Activated T-cell treated with anti-CD3 and anti-CD28 coated beads, Interleukin-2, amount 50 U/mL, for 4 hours (primary cell): ENCODE measurements at regions not wholly inside any gene's neighbourhood (a gene's known extent, or its start where the extent isn't known, plus 50 kb on each side); places are given as distances from the start of the nearest gene placed in this dataset.

Experiments used
- ATAC-seq, 2 donors: fragments of 200-7000 bp; cut with Tn5 transposase; one replicate each; pipeline ENCODE4 v1.10.0; 2021
- DNase-seq: peaks from one replicate; pipeline ENCODE4 v3.0.0-alpha.2; 2020
- H3K27me3 Mint-ChIP-seq: one replicate; pipeline ENCODE4 v1.8.0; 2021; ENCODE audit warnings: low read depth, mixed read lengths
- H3K36me3 Mint-ChIP-seq: one replicate; pipeline ENCODE4 v1.8.0; 2022; ENCODE audit warnings: mixed read lengths; ENCODE audit not compliant: insufficient read depth
- H3K4me1 Mint-ChIP-seq: one replicate; pipeline ENCODE4 v1.8.0; 2021; ENCODE audit warnings: low read depth, mixed read lengths
- H3K4me3 Mint-ChIP-seq: one replicate; pipeline ENCODE4 v1.8.0; 2021; ENCODE audit warnings: mild to moderate bottlenecking, moderate library complexity, mixed read lengths
- H3K9me3 Mint-ChIP-seq: one replicate; pipeline ENCODE4 v1.8.0; 2021; ENCODE audit warnings: mixed read lengths

DNA sequence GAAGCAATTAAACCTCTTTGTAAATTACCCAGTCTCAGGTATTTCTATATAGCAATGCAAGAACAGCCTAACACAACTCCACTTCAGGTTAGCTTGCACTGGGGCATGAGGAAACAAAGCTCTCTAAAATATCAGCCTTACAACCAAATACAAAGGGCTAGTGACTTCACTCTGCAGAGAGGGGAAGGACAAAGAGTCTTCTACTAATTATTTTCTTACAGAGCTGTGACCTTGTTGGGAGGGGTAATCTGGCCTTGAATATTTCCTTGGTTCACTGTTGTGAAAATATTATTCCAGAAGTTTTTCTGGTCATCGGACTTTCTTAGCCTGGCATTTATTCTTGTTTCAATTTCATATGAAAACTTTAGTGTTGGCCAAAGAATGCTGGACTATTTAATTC lies 334.4 kb upstream of the CTNNB1 start:
- no peak for ATAC-seq
- Mint-ChIP-seq H3K4me1 (no peaks in the 10 kb centered on the region), H3K27me3 (peaks cover 5% of the 10 kb centered on the region), H3K36me3 (no peaks in the 10 kb centered on the region), H3K4me3 (no peak overlapping the region), H3K9me3 (no peaks in the 10 kb centered on the region)
- no peak for DNase-seq

- Mint-ChIP-seq H3K27me3 (peaks cover 6% of the 10 kb centered on the region), H3K9me3 (no peaks in the 10 kb centered on the region), H3K4me1 (no peaks in the 10 kb centered on the region), H3K36me3 (no peaks in the 10 kb centered on the region), H3K4me3 (no peak overlapping the region)
- ATAC-seq, result no peak
- DNase-seq, result no peak
These were observed 331.5 kb upstream of the CTNNB1 start for GRCh38 chr3:40867797-40868196.

GRCh38 chr3:40869013-40869412 lies 330.3 kb upstream of the CTNNB1 start:
- ATAC-seq (no peak), DNase-seq (no peak)
- Mint-ChIP-seq H3K4me3 (no peak overlapping the region), H3K36me3 (no peaks in the 10 kb centered on the region), H3K27me3 (peaks cover 5% of the 10 kb centered on the region), H3K9me3 (no peaks in the 10 kb centered on the region), H3K4me1 (no peaks in the 10 kb centered on the region)

DNA sequence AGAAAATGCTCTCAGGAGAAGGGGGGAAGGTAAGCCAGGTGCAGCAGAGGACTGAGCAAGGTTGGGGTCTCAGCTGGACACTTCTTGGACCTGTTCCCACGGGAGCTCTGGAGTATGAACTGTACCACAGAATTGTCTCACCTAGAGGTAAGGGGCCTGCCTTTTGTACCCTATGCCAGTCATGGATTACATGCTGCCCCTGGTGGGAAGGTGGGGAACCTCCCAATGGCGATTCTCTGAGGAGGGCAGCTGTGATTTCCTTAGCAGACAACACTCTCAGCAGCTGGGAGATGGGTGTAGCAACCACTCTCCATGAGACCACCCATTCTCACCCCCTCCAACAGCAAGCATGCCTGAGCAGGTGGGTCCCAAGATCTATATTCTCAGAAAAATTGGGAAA lies 329.4 kb upstream of the CTNNB1 start:
- Mint-ChIP-seq H3K4me3 (no peak overlapping the region), H3K9me3 (no peaks in the 10 kb centered on the region), H3K4me1 (no peaks in the 10 kb centered on the region), H3K36me3 (no peaks in the 10 kb centered on the region), H3K27me3 (peaks cover 2% of the 10 kb centered on the region)
- DNase-seq (no peak), ATAC-seq (no peak)

GRCh38 chr3:40871394-40871793 lies 327.9 kb upstream of the CTNNB1 start:
- DNase-seq (no peak), ATAC-seq (no peak)
- H3K9me3 Mint-ChIP-seq, result no peaks in the 10 kb centered on the region
- H3K36me3 Mint-ChIP-seq, result no peaks in the 10 kb centered on the region
- no peak overlapping the region for H3K4me3 Mint-ChIP-seq
- peaks cover 2% of the 10 kb centered on the region for H3K27me3 Mint-ChIP-seq
- H3K4me1 Mint-ChIP-seq, result no peaks in the 10 kb centered on the region

DNA sequence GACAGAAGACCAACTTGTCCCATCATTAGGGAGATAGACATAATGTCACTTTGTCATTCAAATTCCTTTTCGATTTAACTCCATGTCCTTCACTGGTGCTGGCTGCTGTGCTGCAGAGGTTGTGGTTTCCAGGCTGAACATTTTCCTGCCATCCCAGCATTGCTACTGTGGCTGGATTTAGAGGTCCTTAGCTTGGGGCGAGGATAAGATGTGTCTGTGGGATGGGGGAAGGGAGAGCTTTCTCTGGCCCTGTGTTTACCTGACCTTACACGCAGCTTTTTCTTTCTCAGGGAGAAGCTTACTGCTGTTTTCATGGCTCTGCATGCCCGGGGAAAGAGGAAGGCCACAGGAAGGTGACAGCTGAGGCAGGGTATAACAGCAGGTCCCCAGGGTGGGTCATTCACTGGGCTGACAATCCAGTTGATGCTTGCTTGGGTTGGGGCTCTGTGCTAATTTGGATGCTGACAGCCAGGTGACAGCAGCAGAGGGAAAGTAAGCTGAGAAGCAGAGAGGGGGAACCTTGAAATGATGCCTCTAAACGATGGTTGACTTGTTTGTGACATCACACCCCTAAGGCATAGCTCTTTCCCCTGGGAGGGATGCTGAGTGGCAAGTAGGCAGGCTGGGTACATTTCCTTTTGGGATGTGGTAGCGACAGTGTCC lies 326.9 kb upstream of the CTNNB1 start:
- Mint-ChIP-seq H3K36me3 (no peaks in the 10 kb centered on the region), H3K4me3 (no peak overlapping the region), H3K9me3 (no peaks in the 10 kb centered on the region), H3K4me1 (no peaks in the 10 kb centered on the region), H3K27me3 (peaks cover 2% of the 10 kb centered on the region)
- DNase-seq (no peak), ATAC-seq (no peak)

- ATAC-seq (no peak), DNase-seq (no peak)
- H3K4me3 Mint-ChIP-seq, result no peak overlapping the region
- H3K27me3 Mint-ChIP-seq, result peaks cover 2% of the 10 kb centered on the region
- no peaks in the 10 kb centered on the region for H3K9me3 Mint-ChIP-seq
- no peaks in the 10 kb centered on the region for H3K4me1 Mint-ChIP-seq
- H3K36me3 Mint-ChIP-seq, result no peaks in the 10 kb centered on the region
These were observed 325.8 kb upstream of the CTNNB1 start for GRCh38 chr3:40873476-40873875.

DNA sequence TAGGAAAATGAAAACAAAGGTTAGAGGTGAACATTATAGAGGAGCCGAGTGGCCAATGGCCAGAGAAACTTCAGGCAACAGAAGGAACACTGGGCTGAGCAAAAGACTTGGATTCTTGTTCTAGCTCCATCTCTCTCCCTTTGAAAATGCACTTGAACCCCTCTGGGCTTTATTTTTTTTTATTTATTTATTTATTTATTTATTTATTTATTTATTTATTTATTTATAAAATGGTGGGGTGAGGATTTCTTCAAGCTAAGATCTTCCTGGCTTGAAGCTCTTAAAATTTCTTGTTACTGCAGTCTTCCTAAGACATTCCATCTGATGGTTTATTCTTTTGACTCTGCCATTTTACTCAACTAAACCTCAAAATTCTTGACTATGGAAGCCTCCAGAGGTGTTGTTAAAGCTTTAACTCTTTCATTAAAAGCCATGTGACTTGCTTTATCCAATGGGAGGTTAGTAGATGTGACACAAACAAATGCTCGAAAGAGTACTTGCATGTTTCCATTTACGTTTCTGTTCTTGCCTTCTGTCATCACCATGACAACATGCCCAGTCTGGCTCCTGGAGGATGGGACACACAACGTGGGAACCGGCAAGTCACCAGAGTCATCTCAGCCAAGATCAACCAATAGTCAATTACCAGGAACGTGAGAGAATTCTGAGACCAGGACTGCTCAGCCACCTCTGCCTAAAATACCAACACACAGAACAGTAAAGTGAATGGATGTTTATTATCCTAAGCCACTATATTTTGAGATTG lies 325.2 kb upstream of the CTNNB1 start:
- Mint-ChIP-seq H3K27me3 (peaks cover 2% of the 10 kb centered on the region), H3K36me3 (no peaks in the 10 kb centered on the region), H3K9me3 (no peaks in the 10 kb centered on the region), H3K4me3 (no peak overlapping the region), H3K4me1 (no peaks in the 10 kb centered on the region)
- no peak for ATAC-seq
- DNase-seq, result no peak

DNA sequence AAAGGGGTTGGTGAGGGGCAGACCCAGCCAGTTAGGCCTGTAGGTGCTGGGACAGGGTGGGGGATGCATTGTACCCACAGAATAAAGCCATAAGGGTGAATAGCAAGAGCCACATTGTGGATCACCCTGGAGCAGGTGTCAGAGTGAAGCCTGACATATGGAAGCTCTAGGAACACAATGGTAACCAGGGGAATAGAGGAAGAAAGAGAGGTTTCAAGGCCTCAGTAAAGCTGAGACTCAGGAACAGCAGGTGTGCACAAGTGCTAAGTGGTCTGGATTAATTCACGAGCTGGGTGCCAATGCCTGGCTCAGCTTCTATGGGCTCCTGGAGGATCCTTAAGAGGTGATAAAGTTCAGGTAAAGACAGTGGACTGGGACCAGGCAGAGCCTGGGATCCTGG lies 323.7 kb upstream of the CTNNB1 start:
- Mint-ChIP-seq H3K36me3 (no peaks in the 10 kb centered on the region), H3K4me1 (no peaks in the 10 kb centered on the region), H3K9me3 (no peaks in the 10 kb centered on the region), H3K4me3 (no peak overlapping the region), H3K27me3 (peaks cover under 1% of the 10 kb centered on the region)
- no peak for ATAC-seq
- DNase-seq, result no peak

DNA sequence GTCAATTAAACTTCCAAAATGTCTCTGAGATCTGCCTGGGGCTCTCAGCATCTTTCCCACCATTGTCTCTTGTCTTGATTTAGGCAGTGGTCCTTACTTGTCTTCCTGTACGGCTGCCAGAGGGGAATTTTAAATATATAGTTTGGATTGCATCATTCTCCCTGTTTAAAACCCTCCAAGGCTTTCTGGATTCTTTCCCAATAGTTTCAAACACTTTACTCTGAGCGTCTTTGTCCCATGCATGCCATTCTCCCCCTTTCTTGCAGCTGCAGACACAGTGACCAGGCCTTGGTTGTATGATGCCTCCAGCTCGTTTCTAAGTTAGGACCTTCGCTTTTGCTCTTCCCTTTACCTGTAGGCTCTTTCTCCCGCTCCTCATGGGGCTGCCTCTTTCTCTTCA lies 323.3 kb upstream of the CTNNB1 start:
- Mint-ChIP-seq H3K27me3 (no peaks in the 10 kb centered on the region), H3K4me3 (no peak overlapping the region), H3K9me3 (no peaks in the 10 kb centered on the region), H3K36me3 (no peaks in the 10 kb centered on the region), H3K4me1 (no peaks in the 10 kb centered on the region)
- DNase-seq, result no peak
- no peak for ATAC-seq

DNA sequence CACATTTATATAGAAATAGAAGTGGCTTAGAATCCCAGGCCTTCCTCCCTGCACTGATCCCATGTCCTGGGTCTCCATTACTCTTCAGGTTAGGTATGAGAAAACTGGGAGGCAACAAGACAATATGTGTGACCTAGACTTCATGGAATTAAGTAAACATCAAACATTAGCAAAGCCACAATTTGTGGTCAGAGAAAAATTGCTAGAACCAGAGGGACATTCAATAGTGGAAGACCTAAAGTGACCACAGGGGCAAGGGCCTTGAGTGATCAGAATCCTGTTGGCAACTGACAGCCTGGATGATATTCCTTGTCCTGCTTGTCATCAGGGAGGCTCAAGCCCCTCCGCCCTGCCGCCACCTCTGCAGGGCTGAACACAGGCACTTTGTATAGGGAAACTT lies 322.8 kb upstream of the CTNNB1 start:
- Mint-ChIP-seq H3K36me3 (no peaks in the 10 kb centered on the region), H3K4me3 (no peak overlapping the region), H3K27me3 (no peaks in the 10 kb centered on the region), H3K4me1 (no peaks in the 10 kb centered on the region), H3K9me3 (no peaks in the 10 kb centered on the region)
- ATAC-seq, result no peak
- no peak for DNase-seq

GRCh38 chr3:40877631-40878463 lies 321.5 kb upstream of the CTNNB1 start:
- no peaks in the 10 kb centered on the region for H3K9me3 Mint-ChIP-seq
- DNase-seq (no peak), ATAC-seq (no peak)
- H3K4me1 Mint-ChIP-seq, result no peaks in the 10 kb centered on the region
- no peaks in the 10 kb centered on the region for H3K36me3 Mint-ChIP-seq
- H3K4me3 Mint-ChIP-seq, result no peak overlapping the region
- no peaks in the 10 kb centered on the region for H3K27me3 Mint-ChIP-seq

DNA sequence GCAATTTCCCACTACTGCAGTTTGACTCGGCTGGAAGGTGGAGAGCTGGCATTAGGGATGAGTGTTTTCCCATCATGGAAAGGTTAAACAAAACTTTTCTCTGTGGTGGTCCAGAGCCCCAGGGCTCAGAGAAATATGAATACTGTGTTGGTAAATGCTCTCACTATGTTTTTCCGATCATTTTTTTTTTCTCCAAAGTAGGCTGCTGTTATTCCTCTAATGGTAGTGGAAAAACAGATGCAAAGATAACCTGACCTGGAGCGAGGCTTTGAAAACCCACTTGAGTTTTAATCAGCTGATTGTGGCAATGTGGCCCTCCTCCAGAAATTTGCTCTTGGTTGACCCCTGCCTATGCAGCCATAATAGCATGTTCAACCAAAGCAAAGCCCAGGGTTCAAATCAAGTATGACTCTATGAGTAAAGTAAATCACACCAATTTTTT lies 320.8 kb upstream of the CTNNB1 start:
- no peak for DNase-seq
- H3K4me1 Mint-ChIP-seq, result no peaks in the 10 kb centered on the region
- ATAC-seq, result no peak
- no peaks in the 10 kb centered on the region for H3K9me3 Mint-ChIP-seq
- H3K4me3 Mint-ChIP-seq, result no peak overlapping the region
- no peaks in the 10 kb centered on the region for H3K27me3 Mint-ChIP-seq
- H3K36me3 Mint-ChIP-seq, result no peaks in the 10 kb centered on the region

GRCh38 chr3:40885430-40885829 lies 313.9 kb upstream of the CTNNB1 start:
- ATAC-seq (no peak), DNase-seq (no peak)
- Mint-ChIP-seq H3K4me3 (no peak overlapping the region), H3K27me3 (peaks cover 4% of the 10 kb centered on the region), H3K9me3 (no peaks in the 10 kb centered on the region), H3K4me1 (no peaks in the 10 kb centered on the region), H3K36me3 (no peaks in the 10 kb centered on the region)
